ENCODE measurements at regions not wholly inside any gene's neighbourhood (a gene's known extent, or its start where the extent isn't known, plus 50 kb on each side); places are given as distances from the start of the nearest gene placed in this dataset.

DNA sequence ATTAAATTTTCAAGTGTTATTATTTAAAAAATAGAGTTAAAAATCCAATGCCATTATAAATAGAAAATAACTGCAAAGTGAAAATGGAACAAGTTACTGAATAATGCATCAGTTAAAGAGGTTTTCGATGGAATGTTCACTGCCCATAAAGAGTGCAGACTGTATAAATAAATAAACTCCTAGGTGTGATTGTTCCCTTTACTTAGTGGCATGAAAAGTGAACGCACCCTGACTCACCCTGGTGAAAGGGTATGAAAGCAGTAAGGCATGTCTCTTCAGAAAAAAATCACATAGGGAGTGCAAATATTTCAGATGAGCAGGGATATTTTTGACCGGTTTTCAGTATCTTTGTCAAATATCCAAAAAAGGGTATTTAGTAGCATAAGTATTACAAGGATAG, 387.8 kb downstream of the DCAF12L2 start:
- ATAC-seq (ENCODE audit: low read depth): no peak
- H3K9me3 ChIP-seq (ENCODE audit: severe bottlenecking): no peaks in the 10 kb centered on the region
- no peaks in the 10 kb centered on the region for H3K27me3 ChIP-seq (ENCODE audit: insufficient read depth, poor library complexity, severe bottlenecking)
- H3K4me3 ChIP-seq (ENCODE audit: severe bottlenecking): no peak overlapping the region
- no peak for DNase-seq (ENCODE audit: low spot score)
- H3K36me3 ChIP-seq (ENCODE audit: low read depth): no peaks in the 10 kb centered on the region
- H3K27ac ChIP-seq (ENCODE audit: poor library complexity, severe bottlenecking): no peak overlapping the region
- TF ChIP-seq CTCF (IDR thresholded peaks at IDR 0.05; ENCODE audit: poor library complexity, severe bottlenecking): no peak
- no peaks in the 10 kb centered on the region for H3K4me1 ChIP-seq (ENCODE audit: insufficient read depth, poor library complexity, severe bottlenecking)

GRCh38 chrX:125782184-125782583, 383.9 kb downstream of the DCAF12L2 start:
- no peaks in the 10 kb centered on the region for H3K4me1 ChIP-seq (ENCODE audit: insufficient read depth, poor library complexity, severe bottlenecking)
- no peak for ATAC-seq (ENCODE audit: low read depth)
- H3K27me3 ChIP-seq (ENCODE audit: insufficient read depth, poor library complexity, severe bottlenecking): no peaks in the 10 kb centered on the region
- no peak for TF ChIP-seq CTCF (IDR thresholded peaks at IDR 0.05; ENCODE audit: poor library complexity, severe bottlenecking)
- H3K4me3 ChIP-seq (ENCODE audit: severe bottlenecking): no peak overlapping the region
- H3K9me3 ChIP-seq (ENCODE audit: severe bottlenecking): no peaks in the 10 kb centered on the region
- no peaks in the 10 kb centered on the region for H3K36me3 ChIP-seq (ENCODE audit: low read depth)
- no peak overlapping the region for H3K27ac ChIP-seq (ENCODE audit: poor library complexity, severe bottlenecking)
- DNase-seq (ENCODE audit: low spot score): no peak

DNA sequence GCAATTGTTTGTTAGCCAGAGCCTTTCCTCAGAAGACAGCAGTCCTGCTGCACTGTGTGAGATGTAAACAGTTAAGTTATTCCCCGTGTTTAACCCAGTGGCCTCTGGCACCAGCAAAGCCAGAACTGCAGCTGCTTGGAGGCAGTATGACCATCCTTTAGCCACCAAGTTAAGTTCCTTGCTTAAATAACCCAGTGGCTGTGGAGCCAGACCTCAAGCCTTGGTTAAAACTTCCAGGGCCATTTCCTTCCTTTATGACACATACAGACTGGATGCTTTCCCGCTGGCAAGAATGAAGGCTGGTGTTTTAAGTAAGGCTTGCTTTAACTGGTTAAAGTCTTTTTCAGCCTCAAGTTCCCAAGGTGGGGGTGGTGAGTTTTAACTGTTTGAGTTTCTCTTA, 379.8 kb downstream of the DCAF12L2 start:
- no peaks in the 10 kb centered on the region for H3K36me3 ChIP-seq (ENCODE audit: low read depth)
- ATAC-seq (ENCODE audit: low read depth) (no peak), DNase-seq (ENCODE audit: low spot score) (no peak)
- H3K27ac ChIP-seq (ENCODE audit: poor library complexity, severe bottlenecking): no peak overlapping the region
- TF ChIP-seq CTCF (IDR thresholded peaks at IDR 0.05; ENCODE audit: poor library complexity, severe bottlenecking): no peak
- H3K27me3 ChIP-seq (ENCODE audit: insufficient read depth, poor library complexity, severe bottlenecking): no peaks in the 10 kb centered on the region
- no peak overlapping the region for H3K4me3 ChIP-seq (ENCODE audit: severe bottlenecking)
- H3K9me3 ChIP-seq (ENCODE audit: severe bottlenecking): no peaks in the 10 kb centered on the region
- H3K4me1 ChIP-seq (ENCODE audit: insufficient read depth, poor library complexity, severe bottlenecking): no peaks in the 10 kb centered on the region

DNA sequence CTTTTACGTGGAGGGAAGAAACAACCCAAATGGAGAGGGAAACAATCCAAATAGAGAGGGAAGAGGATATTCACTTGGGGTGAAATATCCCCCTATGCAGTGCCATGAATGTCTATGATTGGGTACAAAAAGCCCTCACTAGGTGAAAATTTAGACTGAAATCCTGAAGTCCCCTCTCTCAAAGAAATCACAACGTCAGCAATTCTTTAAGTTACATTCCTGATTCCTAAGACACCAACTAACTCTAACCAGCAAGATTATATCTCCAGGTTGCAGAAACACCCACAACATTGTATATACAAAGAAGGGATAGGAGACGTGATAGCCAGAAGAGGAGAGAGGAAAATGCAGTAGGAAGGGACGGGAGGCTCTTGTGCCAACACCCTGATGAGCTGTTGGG, 374.3 kb downstream of the DCAF12L2 start:
- TF ChIP-seq CTCF (IDR thresholded peaks at IDR 0.05; ENCODE audit: poor library complexity, severe bottlenecking): no peak
- no peak for DNase-seq (ENCODE audit: low spot score)
- H3K4me3 ChIP-seq (ENCODE audit: severe bottlenecking): no peak overlapping the region
- no peaks in the 10 kb centered on the region for H3K27me3 ChIP-seq (ENCODE audit: insufficient read depth, poor library complexity, severe bottlenecking)
- H3K9me3 ChIP-seq (ENCODE audit: severe bottlenecking): no peaks in the 10 kb centered on the region
- H3K4me1 ChIP-seq (ENCODE audit: insufficient read depth, poor library complexity, severe bottlenecking): no peaks in the 10 kb centered on the region
- H3K36me3 ChIP-seq (ENCODE audit: low read depth): no peaks in the 10 kb centered on the region
- ATAC-seq (ENCODE audit: low read depth): no peak
- no peak overlapping the region for H3K27ac ChIP-seq (ENCODE audit: poor library complexity, severe bottlenecking)

DNA sequence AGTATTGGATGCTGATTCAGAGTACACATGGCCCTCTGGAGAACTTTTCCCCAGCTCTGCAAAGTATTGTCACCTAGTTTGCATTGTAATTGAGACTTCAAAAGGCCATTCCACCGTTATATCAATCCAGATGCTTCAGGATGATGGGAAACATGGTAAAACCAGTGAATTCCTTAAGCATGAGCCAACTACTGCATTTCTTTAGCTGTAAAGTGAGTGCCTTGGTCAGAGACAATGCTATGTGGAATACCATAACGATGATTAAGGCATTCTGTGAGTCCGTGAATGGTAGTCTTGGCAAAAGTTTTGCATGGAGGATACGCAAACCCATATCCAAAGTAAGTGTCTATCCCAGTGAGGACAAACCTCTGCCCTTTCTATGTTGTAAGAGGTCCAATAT, 355.2 kb downstream of the DCAF12L2 start:
- no peak for DNase-seq (ENCODE audit: low spot score)
- H3K36me3 ChIP-seq (ENCODE audit: low read depth): no peaks in the 10 kb centered on the region
- no peak for TF ChIP-seq CTCF (IDR thresholded peaks at IDR 0.05; ENCODE audit: poor library complexity, severe bottlenecking)
- no peaks in the 10 kb centered on the region for H3K9me3 ChIP-seq (ENCODE audit: severe bottlenecking)
- H3K4me1 ChIP-seq (ENCODE audit: insufficient read depth, poor library complexity, severe bottlenecking): no peaks in the 10 kb centered on the region
- H3K4me3 ChIP-seq (ENCODE audit: severe bottlenecking): no peak overlapping the region
- H3K27me3 ChIP-seq (ENCODE audit: insufficient read depth, poor library complexity, severe bottlenecking): no peaks in the 10 kb centered on the region
- H3K27ac ChIP-seq (ENCODE audit: poor library complexity, severe bottlenecking): no peak overlapping the region
- no peak for ATAC-seq (ENCODE audit: low read depth)

Measured in RWPE2 (cell line).